SK-N-MC (cell line): ENCODE measurements at regions not wholly inside any gene's neighbourhood (a gene's known extent, or its start where the extent isn't known, plus 50 kb on each side); places are given as distances from the start of the nearest gene placed in this dataset.

Experiments
- EZH2 ChIP-seq: fragments of 200-600 bp; sonication (generic); IDR thresholded peaks from one replicate; pipeline ENCODE4 v1.6.1; 2017; ENCODE audit warnings: antibody characterized with exemption
- POLR2AphosphoS5 ChIP-seq: IDR thresholded peaks from 2 replicates; pipeline ENCODE4 v1.6.1; 2012; ENCODE audit warnings: mild to moderate bottlenecking, low read depth, low read length, borderline replicate concordance

- TF ChIP-seq EZH2 (no peak), POLR2AphosphoS5 (no peak)
Measured at GRCh38 chr2:128794285-128794684, 475.6 kb upstream of the HS6ST1 start.
